CD4-positive, alpha-beta memory T cell (primary cell): ENCODE measurements at regions not wholly inside any gene's neighbourhood (a gene's known extent, or its start where the extent isn't known, plus 50 kb on each side); places are given as distances from the start of the nearest gene placed in this dataset.

Source experiments
- CTCF ChIA-PET: fragments of 350-600 bp; sonication (Branson Sonifier 250); formaldehyde crosslinking; loops from one replicate; lab custom pipeline; 2021; ENCODE audit warnings: inconsistent platforms; ENCODE audit not compliant: partially characterized antibody; lab: Charles Lee
- POLR2A ChIA-PET: fragments of 350-600 bp; sonication (Branson Sonifier 250); formaldehyde crosslinking; loops from one replicate; lab custom pipeline; 2021; ENCODE audit not compliant: partially characterized antibody; lab: Charles Lee
- DNase-seq, 5 donors: peaks; one replicate each; pipeline versions ENCODE4 v3.0.0 to v3.0.0-alpha.2; 2020 to 2022; ENCODE audit warnings: mixed read lengths in 1 of 5
- H3K27ac ChIP-seq: one replicate; pipeline ENCODE4 v1.7.0; 2013; ENCODE audit warnings: low read depth, low read length
- H3K27me3 ChIP-seq: 2 replicates; pipeline ENCODE4 v1.7.0; 2013; ENCODE audit warnings: mild to moderate bottlenecking, low read length, moderate library complexity; ENCODE audit not compliant: insufficient read depth
- H3K36me3 ChIP-seq: 2 replicates; pipeline ENCODE4 v1.7.0; 2013; ENCODE audit warnings: mild to moderate bottlenecking, low read length, moderate library complexity; ENCODE audit not compliant: insufficient read depth
- H3K4me1 ChIP-seq: 2 replicates; pipeline ENCODE4 v1.7.0; 2013; ENCODE audit warnings: mild to moderate bottlenecking, low read length, moderate library complexity; ENCODE audit not compliant: insufficient read depth
- H3K4me3 ChIP-seq, 2 donors: one replicate each; pipeline ENCODE4 v1.7.0; 2013; ENCODE audit warnings: low read length in 2 of 2, mild to moderate bottlenecking in 1 of 2
- H3K9me3 ChIP-seq, 2 donors: one replicate each; pipeline ENCODE4 v1.7.0; 2013; ENCODE audit warnings: low read length in 2 of 2, control low read depth in 1 of 2; ENCODE audit not compliant: control insufficient read depth in 1 of 2
- H3K27ac Mint-ChIP-seq, 7 donors: one replicate each; pipeline ENCODE4 v1.8.0; 2020 to 2021; ENCODE audit warnings: mixed read lengths in 7 of 7, mild to moderate bottlenecking in 6 of 7, inconsistent platforms in 3 of 7, moderate library complexity in 3 of 7
- H3K27me3 Mint-ChIP-seq, 2 donors: one replicate each; pipeline ENCODE4 v1.8.0; 2020 to 2021; ENCODE audit warnings: mixed read lengths in 2 of 2
- H3K36me3 Mint-ChIP-seq, 2 donors: one replicate each; pipeline ENCODE4 v1.8.0; 2020 to 2021; ENCODE audit warnings: mixed read lengths in 2 of 2, inconsistent platforms in 1 of 2, mild to moderate bottlenecking in 1 of 2
- H3K4me1 Mint-ChIP-seq, 4 donors: one replicate each; pipeline ENCODE4 v1.8.0; 2020 to 2021; ENCODE audit warnings: mixed read lengths in 4 of 4, mild to moderate bottlenecking in 1 of 4
- H3K4me3 Mint-ChIP-seq, 8 donors: one replicate each; pipeline ENCODE4 v1.8.0; 2020 to 2021; ENCODE audit warnings: mixed read lengths in 8 of 8, mild to moderate bottlenecking in 7 of 8, moderate library complexity in 6 of 8, inconsistent platforms in 3 of 8
- H3K9me3 Mint-ChIP-seq, 8 donors: one replicate each; pipeline ENCODE4 v1.8.0; 2020 to 2021; ENCODE audit warnings: mixed read lengths in 8 of 8, mild to moderate bottlenecking in 5 of 8, inconsistent platforms in 3 of 8, moderate library complexity in 1 of 8
- intact Hi-C: fragments of 100-400 bp; cut with micrococcal nuclease; formaldehyde crosslinking; loops from one replicate; pipeline ENCODE4 v1.15.1; 2023

- H3K4me3 Mint-ChIP-seq = no peak overlapping the region
- ChIA-PET POLR2A (no interaction called here), CTCF (no interaction called here)
Observed at GRCh38 chr1:17973694-17974093, 133.9 kb upstream of the IGSF21 start.

DNA sequence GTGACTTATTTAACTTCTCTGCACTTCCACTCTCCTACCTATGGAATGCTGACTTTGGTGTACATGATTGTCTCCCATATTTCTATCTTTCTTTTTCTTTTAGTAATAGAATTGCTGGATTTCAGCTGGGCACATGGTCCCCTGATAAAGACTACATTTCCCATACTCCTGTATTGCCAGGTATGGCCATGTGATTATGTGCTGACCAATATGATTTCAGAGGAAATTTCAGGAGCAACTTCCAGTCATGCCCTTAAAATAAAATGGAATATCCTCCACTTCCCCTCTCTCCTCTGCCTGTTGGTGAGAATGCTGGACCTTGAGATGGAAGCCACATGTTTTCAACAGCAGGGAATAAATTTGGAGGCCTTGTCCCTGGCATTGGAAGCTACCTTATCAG lies 130.7 kb upstream of the IGSF21 start:
- CTCF ChIA-PET = no interaction called here
- Mint-ChIP-seq H3K27me3 (peaks cover 5 to 6% of the 10 kb centered on the region in 2 donors), H3K9me3 (peaks cover 0 to 3% (median 0%) of the 10 kb centered on the region in 8 donors), H3K36me3 (no peaks in the 10 kb centered on the region), H3K4me3 (no peak overlapping the region), H3K27ac (no peak overlapping the region), H3K4me1 (no peaks in the 10 kb centered on the region)
- no peaks in the 10 kb centered on the region for H3K27me3 ChIP-seq
- POLR2A ChIA-PET = no interaction called here
- H3K4me1 ChIP-seq = no peaks in the 10 kb centered on the region
- no peak for DNase-seq
- H3K27ac ChIP-seq = no peak overlapping the region
- no peak overlapping the region for H3K4me3 ChIP-seq
- H3K36me3 ChIP-seq = no peaks in the 10 kb centered on the region
- intact Hi-C loops = no loop called here
- no peaks in the 10 kb centered on the region for H3K9me3 ChIP-seq

More at GRCh38 chr1:17973694-17974093, 133.9 kb upstream of the IGSF21 start:
- Histone ChIP-seq H3K9me3 (no peaks in the 10 kb centered on the region), H3K4me1 (no peaks in the 10 kb centered on the region), H3K36me3 (no peaks in the 10 kb centered on the region), H3K27me3 (no peaks in the 10 kb centered on the region), H3K4me3 (no peak overlapping the region), H3K27ac (no peak overlapping the region)
- no peak overlapping the region for H3K27ac Mint-ChIP-seq
- peaks cover 5 to 6% of the 10 kb centered on the region in 2 donors for H3K27me3 Mint-ChIP-seq
- H3K36me3 Mint-ChIP-seq = no peaks in the 10 kb centered on the region
- DNase-seq = no peak
- H3K9me3 Mint-ChIP-seq = peaks cover 0 to 2% (median 0%) of the 10 kb centered on the region in 8 donors
- H3K4me1 Mint-ChIP-seq = no peaks in the 10 kb centered on the region
- intact Hi-C loops = no loop called here

DNA sequence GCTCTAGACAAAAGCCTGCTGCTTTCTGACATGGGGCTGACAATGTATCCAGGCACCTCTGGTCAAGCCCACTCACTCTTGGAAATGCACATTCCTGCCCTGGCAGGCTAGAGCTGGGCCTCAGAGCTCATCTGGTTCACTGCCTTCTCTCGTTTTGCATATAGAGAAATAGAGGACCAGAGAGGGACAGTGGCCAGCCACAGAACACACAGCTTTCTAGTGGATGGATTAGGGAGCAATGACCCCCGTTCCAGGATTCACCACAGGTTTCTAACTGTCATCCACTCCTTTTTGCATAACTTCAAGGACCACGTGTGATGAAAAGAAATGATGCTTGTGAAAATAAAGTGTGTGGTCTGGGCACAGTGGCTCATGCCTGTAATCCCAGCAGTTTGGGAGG lies 129.6 kb upstream of the IGSF21 start:
- no peak overlapping the region for H3K4me3 ChIP-seq
- H3K27ac ChIP-seq = no peak overlapping the region
- peaks cover 5 to 6% of the 10 kb centered on the region in 2 donors for H3K27me3 Mint-ChIP-seq
- no peaks in the 10 kb centered on the region for H3K4me1 ChIP-seq
- no peaks in the 10 kb centered on the region for H3K4me1 Mint-ChIP-seq
- POLR2A ChIA-PET = no interaction called here
- no peaks in the 10 kb centered on the region for H3K36me3 ChIP-seq
- H3K27me3 ChIP-seq = no peaks in the 10 kb centered on the region
- H3K4me3 Mint-ChIP-seq = no peak overlapping the region
- no peak for DNase-seq
- intact Hi-C loops = no loop called here
- no peaks in the 10 kb centered on the region for H3K9me3 ChIP-seq
- H3K27ac Mint-ChIP-seq = no peak overlapping the region
- CTCF ChIA-PET = no interaction called here
- no peaks in the 10 kb centered on the region for H3K36me3 Mint-ChIP-seq
- peaks cover 0 to 3% (median 0%) of the 10 kb centered on the region in 8 donors for H3K9me3 Mint-ChIP-seq

GRCh38 chr1:17979815-17980214 lies 127.8 kb upstream of the IGSF21 start:
- Histone ChIP-seq H3K4me1 (no peaks in the 10 kb centered on the region), H3K27me3 (no peaks in the 10 kb centered on the region), H3K9me3 (no peaks in the 10 kb centered on the region), H3K36me3 (no peaks in the 10 kb centered on the region), H3K27ac (no peak overlapping the region), H3K4me3 (no peak overlapping the region)
- Mint-ChIP-seq H3K4me1 (no peaks in the 10 kb centered on the region), H3K27ac (no peak overlapping the region), H3K36me3 (no peaks in the 10 kb centered on the region), H3K4me3 (no peak overlapping the region), H3K27me3 (peaks cover 4 to 5% of the 10 kb centered on the region in 2 donors), H3K9me3 (peaks cover 0 to 3% (median 0%) of the 10 kb centered on the region in 8 donors)
- no peak for DNase-seq
- CTCF ChIA-PET = interaction anchor here (1.3 kb wide), 1 partner anchor 121 kb away, joined by 3 read pairs; no protein-coding TSS in a partner anchor
- intact Hi-C loops = no loop called here
- POLR2A ChIA-PET = no interaction called here

DNA sequence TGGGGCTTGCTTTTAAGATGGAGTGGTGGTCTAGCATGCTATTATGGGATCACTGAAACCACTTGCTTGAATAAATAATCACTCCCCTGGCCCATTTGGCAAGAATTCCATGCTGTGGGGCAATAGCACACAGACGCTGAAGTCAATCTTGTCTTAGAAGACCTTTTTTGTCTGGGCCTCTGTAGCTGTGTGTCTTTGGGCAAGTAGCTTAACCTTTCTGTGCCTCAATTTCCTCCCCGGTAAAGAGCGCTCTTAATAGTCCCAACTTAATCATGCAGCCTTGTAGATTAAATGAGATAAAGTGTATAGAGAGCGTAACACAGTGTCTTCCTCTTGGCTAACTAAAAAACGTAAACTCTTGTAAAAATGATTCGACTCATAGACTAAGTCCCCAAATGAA lies 125.4 kb upstream of the IGSF21 start:
- Histone ChIP-seq H3K9me3 (no peaks in the 10 kb centered on the region), H3K36me3 (no peaks in the 10 kb centered on the region), H3K4me3 (no peak overlapping the region), H3K27ac (no peak overlapping the region), H3K4me1 (no peaks in the 10 kb centered on the region), H3K27me3 (no peaks in the 10 kb centered on the region)
- Mint-ChIP-seq H3K9me3 (peaks cover 0 to 5% (median 2%) of the 10 kb centered on the region in 8 donors), H3K4me3 (no peak overlapping the region), H3K27ac (no peak overlapping the region), H3K4me1 (no peaks in the 10 kb centered on the region), H3K36me3 (no peaks in the 10 kb centered on the region), H3K27me3 (peaks cover 4 to 5% of the 10 kb centered on the region in 2 donors)
- intact Hi-C loops = no loop called here
- CTCF ChIA-PET = no interaction called here
- no peak for DNase-seq
- POLR2A ChIA-PET = no interaction called here

DNA sequence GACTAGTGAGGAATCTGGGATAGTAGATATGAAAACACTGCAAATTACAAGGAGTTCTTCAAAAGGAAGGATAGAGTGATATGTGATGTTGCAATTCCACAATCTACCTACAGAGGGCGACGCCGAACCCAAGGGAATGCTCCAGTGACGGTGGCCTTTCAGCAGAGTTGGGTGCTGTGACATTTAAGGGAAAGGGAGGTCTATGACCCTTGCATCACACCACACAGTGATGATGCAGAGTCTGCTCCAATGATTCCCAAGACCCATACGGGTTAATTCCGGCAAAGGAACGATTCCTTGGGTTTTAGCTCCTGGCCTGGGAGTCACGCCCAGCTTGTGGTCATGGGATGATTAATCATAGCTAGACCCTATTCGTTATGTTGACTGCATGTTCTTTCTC lies 123.0 kb upstream of the IGSF21 start:
- H3K9me3 ChIP-seq = no peaks in the 10 kb centered on the region
- no peak overlapping the region for H3K4me3 ChIP-seq
- intact Hi-C loops = no loop called here
- ChIA-PET CTCF (no interaction called here), POLR2A (no interaction called here)
- no peaks in the 10 kb centered on the region for H3K36me3 Mint-ChIP-seq
- H3K27me3 ChIP-seq = no peaks in the 10 kb centered on the region
- peaks cover 0 to 7% (median 4%) of the 10 kb centered on the region in 8 donors for H3K9me3 Mint-ChIP-seq
- no peaks in the 10 kb centered on the region for H3K36me3 ChIP-seq
- DNase-seq = peak in 1 of 5 donors; percentile 6
- H3K4me1 Mint-ChIP-seq = no peaks in the 10 kb centered on the region
- H3K4me1 ChIP-seq = no peaks in the 10 kb centered on the region
- H3K27me3 Mint-ChIP-seq = peaks cover 4 to 5% of the 10 kb centered on the region in 2 donors
- no peak overlapping the region for H3K27ac Mint-ChIP-seq
- H3K27ac ChIP-seq = no peak overlapping the region
- no peak overlapping the region for H3K4me3 Mint-ChIP-seq

DNA sequence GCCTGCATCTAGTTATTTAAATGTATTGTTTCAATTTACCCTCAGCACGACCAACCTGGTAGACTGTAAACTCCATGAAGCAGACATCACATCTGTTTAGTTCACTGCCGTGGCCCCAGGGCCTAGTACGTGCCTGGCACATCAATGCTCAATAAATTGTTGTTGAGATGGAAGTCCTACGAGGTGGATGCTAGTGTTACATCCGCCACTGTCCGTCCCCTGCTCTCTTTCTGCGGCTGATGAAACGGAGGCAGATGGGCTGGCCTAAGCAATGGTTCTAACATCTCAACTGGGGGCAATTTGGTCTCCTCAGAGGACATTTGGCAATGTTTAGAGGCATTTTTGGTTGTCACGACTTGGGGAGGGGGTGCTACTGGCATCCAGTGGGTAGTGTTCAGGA lies 121.4 kb upstream of the IGSF21 start:
- CTCF ChIA-PET = no interaction called here
- Mint-ChIP-seq H3K4me1 (no peaks in the 10 kb centered on the region), H3K27me3 (peaks cover 2 to 5% of the 10 kb centered on the region in 2 donors)

GRCh38 chr1:17990401-17990800 lies 117.2 kb upstream of the IGSF21 start:
- H3K36me3 Mint-ChIP-seq = no peaks in the 10 kb centered on the region
- peaks cover 0 to 2% (median 0%) of the 10 kb centered on the region in 4 donors for H3K4me1 Mint-ChIP-seq
- CTCF ChIA-PET = no interaction called here
- peaks cover 0 to 1% of the 10 kb centered on the region in 2 donors for H3K27me3 Mint-ChIP-seq
- no peak overlapping the region for H3K4me3 ChIP-seq
- H3K27me3 ChIP-seq = no peaks in the 10 kb centered on the region
- POLR2A ChIA-PET = no interaction called here
- no peak overlapping the region for H3K4me3 Mint-ChIP-seq
- DNase-seq = no peak
- no peaks in the 10 kb centered on the region for H3K4me1 ChIP-seq
- H3K27ac ChIP-seq = no peak overlapping the region
- peak overlapping the region in 1 of 7 donors; percentile 67 for H3K27ac Mint-ChIP-seq
- intact Hi-C loops = no loop called here
- peaks cover 0 to 7% (median 3%) of the 10 kb centered on the region in 8 donors for H3K9me3 Mint-ChIP-seq
- H3K9me3 ChIP-seq = no peaks in the 10 kb centered on the region
- no peaks in the 10 kb centered on the region for H3K36me3 ChIP-seq

More for the DNA sequence above, 121.4 kb upstream of the IGSF21 start:
- H3K9me3 ChIP-seq = no peaks in the 10 kb centered on the region
- no peak overlapping the region for H3K27ac ChIP-seq
- no peak overlapping the region for H3K27ac Mint-ChIP-seq
- intact Hi-C loops = no loop called here
- POLR2A ChIA-PET = no interaction called here
- H3K36me3 ChIP-seq = no peaks in the 10 kb centered on the region
- H3K4me1 ChIP-seq = no peaks in the 10 kb centered on the region
- H3K9me3 Mint-ChIP-seq = peaks cover 0 to 7% (median 3%) of the 10 kb centered on the region in 8 donors
- H3K27me3 ChIP-seq = no peaks in the 10 kb centered on the region
- no peaks in the 10 kb centered on the region for H3K36me3 Mint-ChIP-seq
- no peak for DNase-seq
- H3K4me3 Mint-ChIP-seq = no peak overlapping the region
- H3K4me3 ChIP-seq = no peak overlapping the region
